Epidermal melanocyte (primary cell): ENCODE measurements at regions not wholly inside any gene's neighbourhood (a gene's known extent, or its start where the extent isn't known, plus 50 kb on each side); places are given as distances from the start of the nearest gene placed in this dataset.
A peak's percentile ranks its signal among the peaks of the same experiment; 100 is the strongest.

Source experiments
- DNase-seq: peaks from one replicate; pipeline ENCODE4 v3.0.0; 2011; ENCODE audit warnings: low spot score; ENCODE audit not compliant: insufficient read length

GRCh38 chr11:69545976-69546617 lies 64.6 kb downstream of the LINC01488 start:
- DNase-seq, result no peak

DNA sequence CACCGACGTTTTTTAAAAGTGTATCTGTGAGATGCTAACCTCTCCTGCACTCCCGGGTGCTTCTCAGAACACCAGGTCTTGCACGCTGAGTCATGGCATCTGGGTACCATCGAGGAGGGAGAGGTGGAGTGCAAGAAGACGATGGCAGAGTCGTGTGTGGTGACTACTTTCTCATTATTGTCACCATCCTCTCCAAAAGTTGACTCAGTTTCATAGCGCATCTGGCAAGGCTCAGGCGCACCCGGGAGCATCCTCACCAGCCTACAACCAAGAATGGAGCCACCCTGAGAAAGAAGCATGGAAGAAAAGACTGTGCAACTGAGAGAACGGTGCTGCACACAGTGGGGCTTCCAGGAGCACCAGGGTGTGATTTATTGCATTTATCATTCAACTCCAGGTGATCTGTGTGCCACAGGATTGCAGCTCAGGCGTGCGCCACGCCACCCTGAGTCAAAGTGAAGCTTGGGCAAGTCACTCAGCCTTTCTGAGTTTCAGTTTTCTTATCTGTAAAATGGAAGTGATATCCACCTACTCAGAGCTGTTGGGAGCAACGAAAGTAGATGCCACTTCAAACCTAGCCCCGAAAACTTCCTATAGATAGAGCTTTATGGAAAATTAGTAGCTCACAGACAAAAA lies 65.4 kb downstream of the LINC01488 start:
- DNase-seq, result no peak

- no peak for DNase-seq
Observed at GRCh38 chr11:69550846-69551245, 69.4 kb downstream of the LINC01488 start.

DNA sequence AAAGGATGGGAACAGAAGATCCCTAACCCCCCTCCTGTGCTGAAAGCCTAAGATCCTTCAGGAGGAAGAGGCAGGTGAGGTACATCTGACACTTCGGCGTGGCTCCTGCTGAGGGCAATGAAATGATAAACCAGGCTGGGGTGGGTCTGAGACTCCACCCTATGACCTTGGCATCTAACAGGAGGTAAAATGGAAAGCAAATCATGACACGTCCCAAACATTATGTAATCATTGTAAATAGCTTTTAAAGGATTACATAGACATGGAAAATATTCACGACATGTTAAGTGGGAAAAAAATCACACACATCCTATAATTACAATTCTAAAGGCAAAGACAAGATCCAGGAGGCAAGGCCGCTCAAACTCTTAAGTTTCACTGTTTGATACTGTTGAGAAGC lies 70.5 kb downstream of the LINC01488 start:
- no peak for DNase-seq

DNA sequence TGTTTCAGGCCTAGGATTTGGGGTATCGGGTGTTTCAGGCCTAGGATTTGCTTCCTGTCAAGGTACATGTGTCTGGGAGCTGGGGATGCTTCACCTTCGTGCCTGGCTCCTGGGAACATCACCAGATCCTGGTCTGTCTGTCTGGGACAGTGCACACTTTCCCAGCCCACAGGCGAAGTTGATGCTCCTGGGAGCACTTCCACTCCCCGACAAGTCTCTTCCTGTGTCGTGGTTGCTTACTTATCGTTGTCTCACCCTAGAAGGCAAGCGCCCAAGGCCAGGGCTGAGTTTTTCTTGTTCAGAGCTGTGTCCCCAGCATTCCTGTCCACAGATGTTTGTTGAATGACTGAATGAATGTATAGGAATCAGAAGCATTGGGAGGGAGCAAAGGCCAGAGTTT lies 71.5 kb downstream of the LINC01488 start:
- DNase-seq, result no peak

DNA sequence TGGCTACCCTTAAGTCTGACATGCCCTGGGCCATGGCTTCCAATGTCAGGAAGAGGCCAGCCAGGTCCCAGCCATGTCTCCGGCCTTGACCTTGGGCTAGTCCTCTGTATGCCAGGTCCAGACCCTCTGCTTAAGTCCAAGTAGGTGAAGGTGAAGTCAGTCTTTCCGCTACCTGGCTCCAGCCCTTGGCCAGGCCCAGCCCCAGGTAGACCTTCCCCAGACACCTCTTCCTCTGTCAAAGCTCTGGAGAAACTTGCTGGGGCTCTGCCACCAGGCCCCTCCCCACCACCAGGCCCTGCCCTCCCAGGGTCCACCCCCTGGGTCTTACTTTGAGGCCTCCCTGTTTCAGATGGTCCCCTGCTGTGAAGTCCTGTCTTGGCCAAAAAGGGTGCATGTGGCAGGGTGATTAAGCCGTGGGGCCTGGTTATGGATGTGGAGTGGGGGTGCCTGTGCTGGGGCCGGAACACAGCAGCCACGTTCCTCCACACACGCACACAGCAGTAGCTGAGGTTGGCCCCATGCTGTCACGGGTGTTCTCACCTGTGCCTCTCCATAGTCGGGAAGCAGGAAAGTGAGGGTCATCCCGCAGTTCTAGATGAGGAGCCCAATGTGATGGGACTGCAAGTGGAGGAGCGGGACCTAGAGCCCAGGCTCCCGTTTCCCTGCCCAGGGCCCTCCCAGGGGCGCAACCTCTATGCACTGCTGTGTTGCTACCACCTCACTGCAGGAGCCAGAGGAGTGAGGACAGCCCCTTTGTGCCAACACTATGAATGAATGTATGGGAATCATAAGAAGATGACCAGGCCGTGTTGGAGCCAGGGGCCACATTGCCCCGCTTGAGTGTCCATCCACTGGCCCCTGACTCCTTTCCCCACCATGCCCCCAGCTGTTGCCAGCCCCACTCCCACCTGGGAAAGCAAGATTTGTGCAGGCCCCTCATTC lies 72.2 kb downstream of the LINC01488 start:
- DNase-seq, result no peak

DNA sequence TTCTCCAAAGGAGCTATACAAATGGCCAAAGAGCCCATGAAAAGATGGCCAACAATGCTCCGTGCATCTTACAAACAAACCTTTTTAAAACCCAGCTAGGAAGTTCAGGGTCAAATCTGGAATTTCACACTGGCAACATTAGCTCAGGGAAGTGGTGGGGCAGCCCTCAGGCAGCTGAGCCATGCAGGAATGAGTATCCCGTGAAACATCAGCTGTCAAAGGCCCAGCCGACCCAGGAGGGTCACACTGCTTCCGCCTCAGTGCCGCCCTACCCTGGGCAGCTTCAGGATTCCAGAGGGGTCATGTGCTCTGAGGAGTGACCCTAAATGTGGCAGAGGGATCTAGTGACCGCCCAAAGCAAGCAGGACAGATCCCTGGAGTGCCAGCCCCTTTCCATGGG lies 73.4 kb downstream of the LINC01488 start:
- DNase-seq, result peak; percentile 54

DNA sequence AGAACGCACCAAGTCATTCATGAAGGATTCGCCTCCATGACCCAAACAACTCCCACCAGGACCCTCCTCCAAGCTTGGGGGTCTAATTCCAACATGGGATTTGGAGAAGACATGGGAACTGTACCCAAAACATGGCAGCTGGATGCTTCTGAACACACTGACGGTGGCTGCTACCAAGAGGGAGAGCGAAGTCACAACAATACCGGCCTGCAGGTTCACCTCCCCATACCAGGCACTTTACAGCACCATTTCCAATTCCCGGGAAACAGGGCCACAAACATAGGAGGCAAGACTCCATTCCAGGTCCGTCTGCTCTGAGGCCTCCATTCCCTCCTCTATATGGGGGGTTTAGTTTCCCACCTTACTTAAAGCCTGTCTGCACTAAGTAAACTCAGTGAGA lies 75.8 kb downstream of the LINC01488 start:
- DNase-seq, result no peak

DNA sequence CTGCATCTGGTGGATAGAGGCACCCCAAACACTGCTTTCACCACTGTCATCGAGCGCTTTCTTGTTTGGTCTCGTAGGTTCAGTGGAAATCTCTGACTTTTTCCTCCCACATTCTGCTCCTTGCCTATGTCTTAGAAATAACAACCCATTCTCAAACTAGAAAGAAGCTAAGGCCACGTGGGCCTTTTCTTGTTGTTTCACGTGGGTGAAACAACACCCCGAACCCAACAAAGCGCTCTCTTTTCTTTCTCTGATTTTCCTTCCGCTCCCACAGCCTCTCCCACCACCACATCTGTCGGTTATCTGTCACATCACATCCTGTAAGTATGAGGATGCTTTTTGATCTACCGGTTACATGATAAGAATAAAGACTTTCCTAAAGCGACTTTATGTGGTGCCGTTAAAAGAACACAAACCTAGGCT lies 77.1 kb downstream of the LINC01488 start:
- DNase-seq, result no peak

DNA sequence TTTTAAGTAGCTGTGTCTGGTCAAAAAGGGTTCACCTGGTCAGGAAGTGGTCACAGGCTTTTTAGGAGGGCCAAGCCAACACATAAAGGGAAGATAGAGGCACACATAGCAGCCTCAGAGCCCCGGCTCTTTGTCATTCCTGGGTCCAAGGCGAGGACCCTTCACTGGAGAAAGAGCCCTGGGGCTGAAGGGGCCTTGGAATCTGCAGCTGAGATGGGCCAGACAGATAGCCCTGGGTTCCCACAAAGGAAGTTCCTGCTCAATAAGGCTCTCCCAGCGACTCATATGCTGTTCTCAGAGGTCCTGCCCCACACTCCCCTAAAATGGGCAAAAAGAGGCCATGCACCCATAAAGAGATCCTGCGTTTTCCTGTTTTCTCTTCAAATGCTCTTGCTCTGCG lies 77.7 kb downstream of the LINC01488 start:
- no peak for DNase-seq

DNA sequence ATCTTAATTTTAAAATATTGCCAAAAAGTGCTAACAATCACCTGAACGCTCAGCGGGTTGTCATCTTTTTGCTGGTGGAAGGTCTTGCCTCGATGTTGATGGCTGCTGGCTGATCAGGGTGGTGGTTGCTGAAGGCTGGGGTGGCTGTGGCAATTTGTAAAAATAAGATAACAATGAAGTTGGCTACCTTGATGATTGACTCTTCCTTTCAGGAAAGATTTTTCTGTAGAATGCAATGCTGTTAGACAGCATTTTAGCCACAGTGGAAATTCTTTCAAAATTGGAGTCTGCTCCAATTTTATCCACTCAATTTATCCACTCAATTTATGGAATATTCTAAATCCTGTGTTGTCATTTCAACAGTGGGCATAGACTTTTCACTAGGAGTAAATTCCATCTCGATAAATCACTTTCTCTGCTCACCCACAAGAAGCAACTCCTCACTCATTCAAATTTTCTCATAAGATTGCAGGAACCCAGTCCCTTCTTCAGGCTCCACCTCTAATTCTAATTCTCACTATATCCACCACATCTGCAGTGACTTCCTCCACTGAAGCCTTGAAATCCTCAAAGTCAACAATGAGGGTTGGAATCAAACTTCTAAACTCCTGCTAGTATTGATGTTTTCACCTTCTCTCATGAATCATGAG lies 78.8 kb downstream of the LINC01488 start:
- DNase-seq, result no peak

DNA sequence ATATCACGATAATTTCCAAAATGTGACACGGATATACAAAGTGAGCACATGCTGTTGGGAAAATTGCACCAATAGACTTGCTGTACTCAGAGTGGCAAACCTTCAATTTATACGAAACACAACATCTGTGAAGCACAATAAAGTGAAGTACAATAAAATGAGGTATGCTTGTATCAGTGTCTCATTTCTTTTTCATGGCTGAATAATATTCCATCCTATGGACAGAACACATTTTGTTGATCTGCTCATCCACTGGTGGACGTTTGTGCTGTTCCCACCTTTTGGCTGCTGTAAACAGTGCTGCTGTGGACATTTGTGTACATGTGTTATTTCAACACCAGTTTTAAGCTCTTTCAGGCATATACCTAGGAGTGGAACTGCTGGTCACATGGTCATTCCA lies 78.7 kb upstream of the CCND1 start:
- DNase-seq, result no peak

GRCh38 chr11:69562816-69563215 lies 78.1 kb upstream of the CCND1 start:
- no peak for DNase-seq

DNA sequence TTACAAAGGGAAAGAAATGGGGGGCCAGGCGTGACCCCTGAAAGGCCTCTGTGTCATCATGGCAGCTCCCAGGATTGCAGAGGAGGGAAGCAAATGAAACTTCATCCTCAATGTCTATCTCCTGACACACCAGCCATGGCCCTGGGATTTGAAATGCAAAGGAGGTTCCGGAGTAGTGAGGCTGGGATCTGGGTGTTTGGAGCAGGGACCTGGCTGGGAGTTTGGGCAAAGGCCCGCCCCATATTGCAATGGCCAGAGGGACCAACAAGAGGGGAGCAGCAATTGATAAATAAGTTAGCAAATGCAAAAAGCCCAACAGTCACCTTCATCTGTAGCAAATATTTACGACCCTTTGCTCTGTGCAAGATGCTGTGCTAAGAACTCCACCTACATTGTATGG lies 77.7 kb upstream of the CCND1 start:
- DNase-seq, result no peak

DNA sequence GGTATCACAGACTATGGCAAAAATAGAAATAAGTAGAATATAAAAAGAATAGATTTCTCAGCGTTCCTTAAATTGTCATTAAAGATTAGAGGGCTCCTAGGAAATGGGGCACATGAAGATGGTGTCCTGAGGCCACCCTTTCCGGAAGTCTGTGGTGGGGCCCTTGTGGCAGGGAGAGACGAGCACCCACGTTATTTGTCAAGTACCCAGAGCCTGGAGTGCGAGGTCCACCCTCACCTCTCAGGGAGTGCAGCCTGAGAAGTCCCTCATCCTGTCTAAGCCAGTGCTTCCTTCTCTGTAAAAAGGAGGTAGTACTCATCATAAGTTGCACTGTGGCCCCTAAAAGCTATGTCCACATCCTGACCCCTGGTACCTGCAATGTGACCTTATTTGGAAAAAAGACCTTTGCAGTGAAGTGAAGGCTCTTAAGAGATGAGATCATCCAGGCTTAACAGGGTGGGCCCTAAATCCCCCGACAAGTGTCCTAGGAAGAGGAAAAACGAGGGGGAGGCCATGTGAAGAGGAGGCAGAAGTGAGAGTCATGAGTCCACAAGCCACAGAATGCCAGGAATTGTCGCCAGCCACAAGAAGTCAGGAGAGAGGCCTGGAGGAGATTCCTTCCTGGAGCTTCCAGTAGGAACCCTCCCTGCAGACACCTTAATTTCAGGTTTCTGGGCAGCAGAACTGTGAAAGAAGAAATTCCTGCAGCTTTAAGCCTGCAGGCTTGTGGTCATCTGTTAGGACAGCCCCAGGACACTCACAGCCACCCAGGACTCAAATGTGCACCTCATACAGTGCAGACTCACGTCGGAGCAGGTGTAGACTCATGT lies 76.8 kb upstream of the CCND1 start:
- DNase-seq, result no peak

GRCh38 chr11:69566001-69566400 lies 75.0 kb upstream of the CCND1 start:
- no peak for DNase-seq

GRCh38 chr11:69567951-69568808 lies 72.8 kb upstream of the CCND1 start:
- no peak for DNase-seq

GRCh38 chr11:69568809-69569097 lies 72.2 kb upstream of the CCND1 start:
- DNase-seq, result no peak

GRCh38 chr11:69569306-69570200 lies 71.4 kb upstream of the CCND1 start:
- DNase-seq, result no peak
